Smooth muscle cell (in vitro differentiated cells): ENCODE measurements at regions not wholly inside any gene's neighbourhood (a gene's known extent, or its start where the extent isn't known, plus 50 kb on each side); places are given as distances from the start of the nearest gene placed in this dataset.
"Not testable (repeated sequence)": the region's sequence is repeated elsewhere in the genome, so short reads cannot be mapped to it uniquely, and the experiment has no call there.

Source experiments
- DNase-seq: peaks from one replicate; lab custom pipeline; 2025; ENCODE audit not compliant: unreplicated experiment; lab: John Stamatoyannopoulos, UW
- H2AFZ ChIP-seq: fragments of 200-600 bp; sonication (generic); 2 replicates; pipeline ENCODE4 v1.6.0; 2016; ENCODE audit warnings: antibody characterized with exemption, low read depth, mild to moderate bottlenecking
- H3F3A ChIP-seq: fragments of 200-600 bp; sonication (generic); 2 replicates; pipeline ENCODE4 v1.6.0; 2017; ENCODE audit warnings: antibody characterized with exemption, low read depth
- H3K27ac ChIP-seq: fragments of 200-600 bp; sonication (generic); 2 replicates; pipeline ENCODE4 v1.5.1; 2016; ENCODE audit warnings: low read depth, mild to moderate bottlenecking
- H3K27me3 ChIP-seq: fragments of 200-600 bp; sonication (generic); 2 replicates; pipeline ENCODE4 v1.6.1; 2016; ENCODE audit warnings: low read depth, mild to moderate bottlenecking
- H3K36me3 ChIP-seq: fragments of 200-600 bp; sonication (generic); 2 replicates; pipeline ENCODE4 v1.5.1; 2016; ENCODE audit warnings: low read depth
- H3K4me1 ChIP-seq: fragments of 200-600 bp; sonication (generic); 2 replicates; pipeline ENCODE4 v1.5.1; 2016; ENCODE audit warnings: low read depth
- H3K4me2 ChIP-seq: fragments of 200-600 bp; sonication (generic); 2 replicates; pipeline ENCODE4 v1.6.0; 2016; ENCODE audit warnings: mild to moderate bottlenecking
- H3K4me3 ChIP-seq: fragments of 200-600 bp; sonication (generic); 2 replicates; pipeline ENCODE4 v1.5.1; 2016; ENCODE audit warnings: mild to moderate bottlenecking
- H3K79me2 ChIP-seq: fragments of 200-600 bp; sonication (generic); 2 replicates; pipeline ENCODE4 v1.6.0; 2016; ENCODE audit warnings: low read depth, mild to moderate bottlenecking
- H3K9ac ChIP-seq: fragments of 200-600 bp; sonication (generic); 2 replicates; pipeline ENCODE4 v1.6.0; 2016; ENCODE audit warnings: low read depth
- H3K9me3 ChIP-seq: fragments of 200-600 bp; sonication (generic); replicated peaks from 2 replicates; pipeline ENCODE4 v1.5.1; 2016; ENCODE audit warnings: low read depth
- H4K20me1 ChIP-seq: fragments of 200-600 bp; sonication (generic); 2 replicates; pipeline ENCODE4 v1.6.0; 2016; ENCODE audit warnings: low read depth
- WGBS: methylation state at CpG from one replicate; pipeline ENCODE4 v1.1.7; 2016; ENCODE audit warnings: low lambda C conversion rate; 5-methylcytosine and 5-hydroxymethylcytosine counted together
- TF ChIP-seq, protein P1 (sequence below): fragments of 200-600 bp; sonication (generic); IDR thresholded peaks from 2 replicates; pipeline ENCODE4 v1.5.1; 2017; ENCODE audit warnings: borderline replicate concordance, mild to moderate bottlenecking, antibody characterized with exemption; ENCODE audit not compliant: insufficient read depth, poor library complexity, severe bottlenecking

DNA sequence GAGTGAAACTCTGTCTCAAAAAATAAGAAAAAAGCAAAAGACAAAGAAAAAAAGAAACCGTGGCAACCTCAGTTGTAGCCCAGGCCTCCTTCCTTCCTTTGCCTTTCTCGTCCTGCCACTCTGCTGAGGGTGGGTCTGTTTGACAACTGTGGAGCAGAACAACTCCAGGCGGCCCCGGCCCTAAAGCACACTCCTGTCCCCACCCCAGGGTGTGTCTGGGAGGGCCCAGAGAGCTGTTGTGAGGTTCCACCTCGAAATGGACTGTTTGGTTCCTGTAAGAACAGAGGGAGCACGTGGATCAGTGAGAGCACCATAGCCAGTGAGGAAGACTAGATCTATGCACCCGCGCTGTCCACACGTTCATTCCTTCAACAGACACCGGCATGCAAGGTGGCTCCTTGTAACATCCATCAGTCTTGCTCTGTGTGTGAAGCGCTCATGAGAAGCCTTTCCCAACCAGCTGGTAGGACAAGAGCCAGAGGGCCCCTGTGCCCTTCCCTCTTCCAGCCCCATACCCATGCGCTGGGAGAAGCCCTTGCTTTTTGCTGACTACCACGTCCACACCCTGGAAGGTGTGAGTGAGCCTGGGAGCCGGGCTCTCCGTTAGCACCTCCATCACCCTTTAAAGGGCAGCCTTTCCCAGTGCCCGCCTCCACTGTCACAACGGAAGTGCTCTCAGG is 61.6 kb downstream of the SOWAHC start:
- H3K79me2 ChIP-seq: no peaks in the 10 kb centered on the region
- H3K4me3 ChIP-seq: no peak overlapping the region
- H3K27me3 ChIP-seq: no peaks in the 10 kb centered on the region
- 84% methylated on average over 17 of the region's 17 CpGs for WGBS
- no peaks in the 10 kb centered on the region for H3K9me3 ChIP-seq
- H3K4me1 ChIP-seq: no peaks in the 10 kb centered on the region
- H3K36me3 ChIP-seq: no peaks in the 10 kb centered on the region
- H4K20me1 ChIP-seq: no peaks in the 10 kb centered on the region
- no peak overlapping the region for H3K4me2 ChIP-seq
- no peak overlapping the region for H3K9ac ChIP-seq
- no peak overlapping the region for H3K27ac ChIP-seq
- no peak for DNase-seq
- TF ChIP-seq, protein P1, sequence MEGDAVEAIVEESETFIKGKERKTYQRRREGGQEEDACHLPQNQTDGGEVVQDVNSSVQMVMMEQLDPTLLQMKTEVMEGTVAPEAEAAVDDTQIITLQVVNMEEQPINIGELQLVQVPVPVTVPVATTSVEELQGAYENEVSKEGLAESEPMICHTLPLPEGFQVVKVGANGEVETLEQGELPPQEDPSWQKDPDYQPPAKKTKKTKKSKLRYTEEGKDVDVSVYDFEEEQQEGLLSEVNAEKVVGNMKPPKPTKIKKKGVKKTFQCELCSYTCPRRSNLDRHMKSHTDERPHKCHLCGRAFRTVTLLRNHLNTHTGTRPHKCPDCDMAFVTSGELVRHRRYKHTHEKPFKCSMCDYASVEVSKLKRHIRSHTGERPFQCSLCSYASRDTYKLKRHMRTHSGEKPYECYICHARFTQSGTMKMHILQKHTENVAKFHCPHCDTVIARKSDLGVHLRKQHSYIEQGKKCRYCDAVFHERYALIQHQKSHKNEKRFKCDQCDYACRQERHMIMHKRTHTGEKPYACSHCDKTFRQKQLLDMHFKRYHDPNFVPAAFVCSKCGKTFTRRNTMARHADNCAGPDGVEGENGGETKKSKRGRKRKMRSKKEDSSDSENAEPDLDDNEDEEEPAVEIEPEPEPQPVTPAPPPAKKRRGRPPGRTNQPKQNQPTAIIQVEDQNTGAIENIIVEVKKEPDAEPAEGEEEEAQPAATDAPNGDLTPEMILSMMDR: no peak
- no peak overlapping the region for H2AFZ ChIP-seq
- H3F3A ChIP-seq: no peaks in the 10 kb centered on the region

DNA sequence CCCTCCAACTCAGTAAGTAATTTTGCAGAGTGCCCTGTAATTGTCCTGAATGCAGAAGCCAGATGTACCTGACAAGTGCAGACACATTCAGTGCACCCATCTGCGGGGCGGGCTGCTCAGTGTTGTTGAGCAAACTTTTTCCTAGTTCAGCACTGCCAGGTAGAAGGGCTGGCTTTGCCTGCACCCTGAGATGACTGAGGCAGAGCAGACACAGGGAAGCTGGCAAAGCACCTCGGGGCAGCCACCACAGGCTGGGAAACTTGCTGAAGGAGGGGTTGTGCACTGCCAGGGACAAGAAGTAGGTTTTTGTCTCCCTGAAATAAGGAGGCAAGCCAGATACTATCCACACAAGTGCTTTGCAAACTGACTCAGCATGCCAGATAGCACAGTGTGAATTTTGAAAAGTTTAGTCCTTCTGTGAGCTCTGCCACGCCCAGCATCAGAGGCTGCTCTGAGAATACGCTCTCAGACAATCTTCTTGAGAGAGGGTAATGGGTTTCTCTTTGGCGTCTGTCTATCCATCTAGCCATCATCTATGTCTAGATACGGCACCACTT is 62.3 kb downstream of the SOWAHC start:
- Histone ChIP-seq H3K36me3 (no peaks in the 10 kb centered on the region), H3F3A (no peaks in the 10 kb centered on the region), H2AFZ (no peak overlapping the region), H3K27me3 (no peaks in the 10 kb centered on the region), H3K4me2 (no peak overlapping the region), H3K9me3 (no peaks in the 10 kb centered on the region), H3K4me3 (no peak overlapping the region), H3K27ac (no peak overlapping the region), H4K20me1 (no peaks in the 10 kb centered on the region), H3K4me1 (no peaks in the 10 kb centered on the region), H3K9ac (no peak overlapping the region), H3K79me2 (no peaks in the 10 kb centered on the region)
- TF ChIP-seq, protein P1: no peak
- no peak for DNase-seq
- 79% methylated on average over 7 of the region's 7 CpGs for WGBS

DNA sequence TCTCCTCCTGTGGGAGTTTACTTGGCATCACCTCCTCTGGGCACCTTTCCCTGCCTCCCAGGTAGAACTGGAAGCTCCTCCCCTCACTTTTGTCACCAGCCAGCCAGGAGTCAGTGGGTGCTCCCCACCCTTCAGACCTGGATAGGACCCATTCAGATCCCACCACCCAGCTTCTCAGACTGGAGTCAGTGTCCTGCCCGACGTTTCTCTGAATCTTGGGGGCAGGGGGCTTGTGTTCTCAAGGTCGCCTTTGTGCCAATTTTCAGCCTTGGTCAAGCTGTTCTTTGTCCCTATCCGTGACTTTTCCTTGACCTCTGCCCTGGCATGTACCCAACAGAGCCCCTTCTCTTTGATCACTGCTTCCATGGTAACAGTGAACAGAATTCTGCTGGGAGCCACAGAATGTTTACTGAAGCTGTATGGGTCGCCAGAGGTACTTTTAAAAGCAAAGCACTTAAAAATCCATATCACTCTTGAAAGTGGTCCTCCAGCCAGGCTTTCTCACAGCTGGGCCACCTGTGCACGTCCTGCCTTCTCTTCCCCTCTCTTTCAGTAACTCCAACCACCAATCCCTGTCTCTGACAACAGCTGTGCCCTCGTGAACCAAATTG is 63.1 kb downstream of the SOWAHC start:
- H3K79me2 ChIP-seq, H2AFZ ChIP-seq, DNase-seq, H3K27me3 ChIP-seq, H4K20me1 ChIP-seq, H3K9me3 ChIP-seq, H3K36me3 ChIP-seq, H3K27ac ChIP-seq, H3F3A ChIP-seq, H3K4me1 ChIP-seq, H3K9ac ChIP-seq, H3K4me2 ChIP-seq, H3K4me3 ChIP-seq: not testable (repeated sequence)
- 88% methylated on average over 7 of the region's 7 CpGs for WGBS

DNA sequence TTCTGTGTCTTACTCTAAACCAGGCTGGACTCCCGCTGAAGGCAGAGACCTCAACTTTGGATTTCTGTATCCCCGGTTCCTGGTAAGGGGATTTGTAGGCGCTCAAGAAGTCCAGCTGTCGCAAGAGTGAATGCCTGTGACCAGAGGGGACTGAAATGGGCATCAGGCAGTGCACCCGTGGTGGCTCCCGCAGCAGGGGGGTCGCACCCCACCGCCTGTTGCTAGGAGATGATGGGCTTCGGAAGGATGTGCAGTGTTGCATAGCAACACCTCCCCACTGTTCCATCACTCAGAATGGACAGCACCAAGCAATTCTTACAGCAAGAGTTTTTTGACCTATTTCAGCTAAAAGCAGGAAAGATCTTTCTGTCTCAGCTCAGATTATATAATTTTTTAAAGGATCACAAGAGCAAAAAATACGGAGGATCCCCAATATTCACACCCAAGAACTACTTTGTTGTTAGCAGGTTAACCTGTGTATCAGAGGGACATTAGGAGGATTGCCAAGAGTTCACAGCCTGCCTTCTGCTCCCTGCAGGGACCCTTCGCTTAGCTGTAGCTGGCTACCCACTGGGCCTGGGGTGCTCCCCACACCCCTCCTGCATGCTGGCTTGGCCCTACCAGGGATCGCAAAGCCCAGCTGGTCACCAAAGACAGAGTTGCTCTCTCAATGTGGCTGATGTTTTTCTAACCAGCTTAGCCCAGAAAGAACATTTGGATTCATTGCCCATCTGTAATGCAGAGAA is 63.8 kb downstream of the SOWAHC start:
- Histone ChIP-seq H3K27me3 (no peaks in the 10 kb centered on the region), H3K4me2 (no peak overlapping the region), H3K4me1 (no peaks in the 10 kb centered on the region), H3K9ac (no peak overlapping the region), H3K4me3 (no peak overlapping the region), H2AFZ (no peak overlapping the region), H3K36me3 (no peaks in the 10 kb centered on the region), H4K20me1 (no peaks in the 10 kb centered on the region), H3K9me3 (no peaks in the 10 kb centered on the region), H3K27ac (no peak overlapping the region), H3F3A (no peaks in the 10 kb centered on the region), H3K79me2 (no peaks in the 10 kb centered on the region)
- 92% methylated on average over 12 of the region's 12 CpGs for WGBS
- no peak for DNase-seq
- TF ChIP-seq, protein P1: no peak

DNA sequence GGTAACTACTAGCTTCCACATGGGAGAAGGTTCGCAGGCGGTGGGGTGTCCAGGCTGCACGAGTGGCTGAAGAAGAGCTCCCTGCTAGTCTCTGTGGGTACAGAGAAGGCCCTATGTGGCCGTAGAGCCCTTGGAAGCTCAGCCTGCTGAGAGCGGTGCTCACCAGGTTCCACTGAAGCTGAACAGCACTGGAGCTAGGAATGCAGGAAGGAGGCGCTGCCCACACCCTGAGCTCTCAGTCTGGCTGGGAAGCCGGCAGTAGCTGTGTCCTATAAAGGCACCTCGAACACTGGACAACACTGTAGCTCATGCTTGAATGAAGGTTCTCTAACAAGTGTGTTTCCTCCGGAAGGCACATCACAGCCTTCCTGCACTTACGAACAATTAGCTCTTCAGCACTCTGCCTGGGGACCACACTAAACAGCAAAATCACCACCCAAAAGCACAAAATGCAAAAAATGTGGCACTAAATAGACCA is 64.6 kb downstream of the SOWAHC start:
- not testable (repeated sequence) for H3K9ac ChIP-seq, H3K4me1 ChIP-seq, H3K27me3 ChIP-seq, H3K9me3 ChIP-seq, H2AFZ ChIP-seq, H4K20me1 ChIP-seq, H3F3A ChIP-seq, H3K27ac ChIP-seq, DNase-seq, H3K36me3 ChIP-seq, H3K4me3 ChIP-seq, H3K79me2 ChIP-seq, H3K4me2 ChIP-seq
- WGBS: 90% methylated on average over 10 of the region's 10 CpGs
